RWPE1 (cell line): ENCODE measurements at regions not wholly inside any gene's neighbourhood (a gene's known extent, or its start where the extent isn't known, plus 50 kb on each side); places are given as distances from the start of the nearest gene placed in this dataset.

Source experiments
- CTCF ChIA-PET: fragments of 350-600 bp; sonication (Branson Sonifier 250); formaldehyde crosslinking; extraction: SDS; loops from one replicate; lab custom pipeline; 2021; lab: Yijun Ruan, JAX
- POLR2A ChIA-PET: fragments of 400-600 bp; formaldehyde crosslinking; extraction: SDS; loops from one replicate; lab custom pipeline; 2020; ENCODE audit warnings: antibody characterized with exemption; ENCODE audit not compliant: low non-redundant PET; lab: Yijun Ruan, JAX
- DNase-seq: peaks from one replicate; pipeline ENCODE4 v3.0.0; 2012; ENCODE audit warnings: low spot score
- H3K27ac ChIP-seq: fragments of 450-650 bp; 2 replicates; pipeline ENCODE4 v1.5.1; 2017
- TF ChIP-seq, protein P1 (sequence below): fragments of 450-650 bp; conservative IDR thresholded peaks from 2 replicates; pipeline ENCODE4 v1.5.1; 2017; ENCODE audit warnings: low read depth, mild to moderate bottlenecking

GRCh38 chr6:94238868-94239267, 819.5 kb upstream of the EPHA7 start:
- ChIA-PET POLR2A (no interaction called here), CTCF (interaction anchor here (0.5 kb wide), 1 partner anchor 276 kb away, joined by 3 read pairs; no protein-coding TSS in a partner anchor)
- no peak overlapping the region for H3K27ac ChIP-seq
- TF ChIP-seq, protein P1, sequence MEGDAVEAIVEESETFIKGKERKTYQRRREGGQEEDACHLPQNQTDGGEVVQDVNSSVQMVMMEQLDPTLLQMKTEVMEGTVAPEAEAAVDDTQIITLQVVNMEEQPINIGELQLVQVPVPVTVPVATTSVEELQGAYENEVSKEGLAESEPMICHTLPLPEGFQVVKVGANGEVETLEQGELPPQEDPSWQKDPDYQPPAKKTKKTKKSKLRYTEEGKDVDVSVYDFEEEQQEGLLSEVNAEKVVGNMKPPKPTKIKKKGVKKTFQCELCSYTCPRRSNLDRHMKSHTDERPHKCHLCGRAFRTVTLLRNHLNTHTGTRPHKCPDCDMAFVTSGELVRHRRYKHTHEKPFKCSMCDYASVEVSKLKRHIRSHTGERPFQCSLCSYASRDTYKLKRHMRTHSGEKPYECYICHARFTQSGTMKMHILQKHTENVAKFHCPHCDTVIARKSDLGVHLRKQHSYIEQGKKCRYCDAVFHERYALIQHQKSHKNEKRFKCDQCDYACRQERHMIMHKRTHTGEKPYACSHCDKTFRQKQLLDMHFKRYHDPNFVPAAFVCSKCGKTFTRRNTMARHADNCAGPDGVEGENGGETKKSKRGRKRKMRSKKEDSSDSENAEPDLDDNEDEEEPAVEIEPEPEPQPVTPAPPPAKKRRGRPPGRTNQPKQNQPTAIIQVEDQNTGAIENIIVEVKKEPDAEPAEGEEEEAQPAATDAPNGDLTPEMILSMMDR: no peak
- DNase-seq: no peak

GRCh38 chr6:94227741-94228140, 808.4 kb upstream of the EPHA7 start:
- TF ChIP-seq, protein P1: no peak
- DNase-seq: no peak
- ChIA-PET CTCF (interaction anchor here (0.6 kb wide), 1 partner anchor 726 kb away, joined by 3 read pairs; no protein-coding TSS in a partner anchor), POLR2A (no interaction called here)
- no peak overlapping the region for H3K27ac ChIP-seq

DNA sequence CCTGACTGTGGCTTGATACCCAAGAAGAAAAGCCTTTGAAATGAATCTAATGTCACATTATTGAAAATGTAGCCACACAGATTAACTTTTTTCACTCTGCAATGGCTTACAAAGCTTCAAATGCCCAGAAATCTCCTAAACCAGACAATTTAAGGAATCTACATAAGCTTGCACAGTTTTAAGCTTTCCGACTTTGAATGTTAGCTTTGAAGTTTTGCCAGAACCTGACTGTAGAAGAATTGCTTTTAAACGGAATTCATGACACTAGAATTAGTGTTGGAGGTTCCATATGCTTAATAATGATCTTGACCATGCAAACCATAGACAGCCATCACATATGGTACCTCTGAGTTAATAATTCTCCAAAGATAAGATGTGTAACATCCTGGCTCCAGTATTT, 798.5 kb upstream of the EPHA7 start:
- DNase-seq: no peak
- no peak overlapping the region for H3K27ac ChIP-seq
- ChIA-PET POLR2A (no interaction called here), CTCF (interaction anchor here (0.5 kb wide), 1 partner anchor 663 kb away, joined by 4 read pairs; no protein-coding TSS in a partner anchor)
- TF ChIP-seq, protein P1: no peak

GRCh38 chr6:94215552-94215951, 796.2 kb upstream of the EPHA7 start:
- CTCF ChIA-PET: no interaction called here
- POLR2A ChIA-PET: no interaction called here
- TF ChIP-seq, protein P1: no peak
- H3K27ac ChIP-seq: no peak overlapping the region
- no peak for DNase-seq

- CTCF ChIA-PET: no interaction called here
- no peak overlapping the region for H3K27ac ChIP-seq
- POLR2A ChIA-PET: no interaction called here
- DNase-seq: no peak
- TF ChIP-seq, protein P1: no peak
These were observed 793.9 kb upstream of the EPHA7 start for GRCh38 chr6:94213226-94213625.

GRCh38 chr6:94196891-94197290, 777.5 kb upstream of the EPHA7 start:
- H3K27ac ChIP-seq: no peak overlapping the region
- ChIA-PET CTCF (no interaction called here), POLR2A (no interaction called here)
- TF ChIP-seq, protein P1: no peak
- no peak for DNase-seq
